Heart right ventricle (tissue), 16 donors: ENCODE measurements at regions not wholly inside any gene's neighbourhood (a gene's known extent, or its start where the extent isn't known, plus 50 kb on each side); places are given as distances from the start of the nearest gene placed in this dataset.

Experiments
- ATAC-seq, 8 donors: fragments of 200-7000 bp; cut with Tn5 transposase; one replicate each; pipeline ENCODE4 v1.9.1; 2020; ENCODE audit warnings: mild to moderate bottlenecking in 8 of 8, moderate library complexity in 8 of 8, moderate number of reproducible peaks in 1 of 8
- DNase-seq, 2 donors: peaks; one replicate each; pipeline ENCODE4 v3.0.0-alpha.2; 2020
- H3K27ac ChIP-seq, 10 donors: fragments of 200-600 bp; sonication (generic) in 2 of 10; one replicate each; pipeline versions ENCODE4 v1.5.0 to v1.8.0; 2020 to 2022; ENCODE audit warnings: mild to moderate bottlenecking in 3 of 10
- H3K27me3 ChIP-seq, 7 donors: fragments of 200-600 bp; one replicate each; pipeline ENCODE4 v1.8.0; 2021 to 2022; ENCODE audit warnings: mild to moderate bottlenecking in 2 of 7
- H3K36me3 ChIP-seq, 9 donors: fragments of 200-600 bp; sonication (generic) in 1 of 9; one replicate each; pipeline versions ENCODE4 v1.5.0 to v1.8.0; 2020 to 2022; ENCODE audit warnings: mild to moderate bottlenecking in 2 of 9
- H3K4me1 ChIP-seq, 9 donors: fragments of 200-600 bp; sonication (generic) in 1 of 9; one replicate each; pipeline versions ENCODE4 v1.5.0 to v1.8.0; 2020 to 2022; ENCODE audit warnings: mild to moderate bottlenecking in 4 of 9
- H3K4me3 ChIP-seq, 10 donors: fragments of 200-600 bp; sonication (generic) in 2 of 10; one replicate each; pipeline versions ENCODE4 v1.5.0 to v1.8.0; 2020 to 2022; ENCODE audit warnings: mild to moderate bottlenecking in 7 of 10, moderate library complexity in 2 of 10
- H3K9me3 ChIP-seq, 11 donors: fragments of 200-600 bp in 10 of 11; sonication (generic) in 2 of 11; one replicate each; pipeline versions ENCODE4 v1.5.0 to v1.8.0; 2013 to 2022; ENCODE audit warnings: mild to moderate bottlenecking in 2 of 11, control low read depth in 1 of 11, moderate library complexity in 1 of 11
- WGBS, 2 donors: extraction: QIAGEN DNeasy Blood & Tissue Kit; methylation state at CpG; one replicate each; pipeline ENCODE4 v1.1.7; 2013; ENCODE audit warnings: inconsistent platforms in 1 of 2; 5-methylcytosine and 5-hydroxymethylcytosine counted together
- intact Hi-C, 10 donors: fragments of 100-400 bp; cut with DNase I; formaldehyde crosslinking; loops; one replicate each; pipeline versions ENCODE4 v1.11.1 to v1.14.2; 2022
- TF ChIP-seq, protein P1 (sequence below), 9 donors: fragments of 200-600 bp; sonication (generic) in 2 of 9; IDR thresholded peaks; one replicate each; pipeline versions ENCODE4 v1.5.0 to v1.8.0; 2021 to 2022; ENCODE audit warnings: antibody characterized with exemption in 9 of 9, mild to moderate bottlenecking in 5 of 9, moderate library complexity in 1 of 9
- donor health status: Arrhythmogenic right ventricular cardiomyopathy.
- donor health status: ischemic (EF 13 %, LVEDD 7.1; RV severe dilation, severe dysfunction).
- donor health status: healthy with polysubstance abuse.
- donor health status: DM: no; HTN: yes; CAD: no.
- donor health status: DM: no; HTN: no; CAD: no.
- donor health status: ischemic (EF 25% LVEDD 6.9; RV normal size, moderate dysfunction).
- donor health status: ischemic (EF 25% LVEDD 5.7; RV mildly dilated, moderate dysfunction).
- donor health status: healthy.
- donor health status: DM: yes; HTN: yes; CAD: no.
- donor health status: Ischemic cardiomyopathy.
- donor health status: ischemic (EF 35%, LVEDD 5.7; RV mildly dilated, moderate dysfunction).
- donor health status: nonischemic (EF 11% LVEDD 7.7; RV severe dilation, severe dysfunction).
- donor health status: DM: yes; HTN: yes; CAD: no.
- donor health status: PGD.
- donor health status: ischemic (EF 29% LVEDD 5.4; RV normal size, mild dysfunction).
- donor health status: nonischemic (EF 23%, LVEDD 6.1; RV moderate dilation, normal function).

DNA sequence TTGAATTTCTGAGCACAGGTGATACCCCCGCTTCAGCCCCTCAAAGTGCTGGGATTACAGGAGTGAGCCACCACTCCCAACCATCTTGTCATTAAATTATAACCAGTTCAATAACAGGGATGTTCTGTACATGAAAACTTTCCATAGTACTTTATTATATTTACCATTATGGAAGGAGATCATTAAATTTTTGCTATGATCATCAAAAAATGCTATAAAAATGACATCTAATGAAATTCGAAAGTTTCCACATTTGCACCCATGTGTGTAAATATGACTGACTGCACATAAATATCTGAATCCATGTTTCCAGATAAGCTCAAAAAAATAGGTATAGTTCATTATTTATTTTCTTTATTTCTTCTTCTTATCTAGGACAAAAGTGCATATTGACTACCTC is 182.6 kb downstream of the FBXO8 start:
- Histone ChIP-seq H3K27me3 (no peaks in the 10 kb centered on the region), H3K27ac (no peak overlapping the region), H3K4me3 (no peak overlapping the region), H3K36me3 (no peaks in the 10 kb centered on the region), H3K9me3 (no peaks in the 10 kb centered on the region), H3K4me1 (no peaks in the 10 kb centered on the region)
- ATAC-seq (no peak), DNase-seq (no peak)
- intact Hi-C loops, result no loop called here
- 94 to 95% methylated on average over 2 of the region's 2 CpGs for WGBS, 2 donors
- TF ChIP-seq, protein P1, sequence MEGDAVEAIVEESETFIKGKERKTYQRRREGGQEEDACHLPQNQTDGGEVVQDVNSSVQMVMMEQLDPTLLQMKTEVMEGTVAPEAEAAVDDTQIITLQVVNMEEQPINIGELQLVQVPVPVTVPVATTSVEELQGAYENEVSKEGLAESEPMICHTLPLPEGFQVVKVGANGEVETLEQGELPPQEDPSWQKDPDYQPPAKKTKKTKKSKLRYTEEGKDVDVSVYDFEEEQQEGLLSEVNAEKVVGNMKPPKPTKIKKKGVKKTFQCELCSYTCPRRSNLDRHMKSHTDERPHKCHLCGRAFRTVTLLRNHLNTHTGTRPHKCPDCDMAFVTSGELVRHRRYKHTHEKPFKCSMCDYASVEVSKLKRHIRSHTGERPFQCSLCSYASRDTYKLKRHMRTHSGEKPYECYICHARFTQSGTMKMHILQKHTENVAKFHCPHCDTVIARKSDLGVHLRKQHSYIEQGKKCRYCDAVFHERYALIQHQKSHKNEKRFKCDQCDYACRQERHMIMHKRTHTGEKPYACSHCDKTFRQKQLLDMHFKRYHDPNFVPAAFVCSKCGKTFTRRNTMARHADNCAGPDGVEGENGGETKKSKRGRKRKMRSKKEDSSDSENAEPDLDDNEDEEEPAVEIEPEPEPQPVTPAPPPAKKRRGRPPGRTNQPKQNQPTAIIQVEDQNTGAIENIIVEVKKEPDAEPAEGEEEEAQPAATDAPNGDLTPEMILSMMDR (IDR thresholded peaks at IDR 0.05), result no peak

GRCh38 chr4:174099712-174100111 is 183.8 kb downstream of the FBXO8 start:
- TF ChIP-seq, protein P1 (IDR thresholded peaks at IDR 0.05), result no peak

GRCh38 chr4:174096999-174097398 is 186.5 kb downstream of the FBXO8 start:
- DNase-seq, result no peak
- H3K4me1 ChIP-seq, result no peaks in the 10 kb centered on the region
- H3K9me3 ChIP-seq, result peaks cover 0 to 8% (median 0%) of the 10 kb centered on the region in 11 donors
- H3K4me3 ChIP-seq, result no peak overlapping the region
- no peak overlapping the region for H3K27ac ChIP-seq
- H3K36me3 ChIP-seq, result no peaks in the 10 kb centered on the region
- TF ChIP-seq, protein P1 (IDR thresholded peaks at IDR 0.05), result no peak
- no peaks in the 10 kb centered on the region for H3K27me3 ChIP-seq
- ATAC-seq, result no peak
- 80 to 89% methylated on average over 1 of the region's 1 CpG for WGBS, 2 donors
- intact Hi-C loops, result no loop called here

More at GRCh38 chr4:174099712-174100111, 183.8 kb downstream of the FBXO8 start:
- ATAC-seq, result no peak
- intact Hi-C loops, result no loop called here
- no peak overlapping the region for H3K27ac ChIP-seq
- no peaks in the 10 kb centered on the region for H3K4me1 ChIP-seq
- DNase-seq, result no peak
- H3K9me3 ChIP-seq, result no peaks in the 10 kb centered on the region
- H3K4me3 ChIP-seq, result no peak overlapping the region
- H3K27me3 ChIP-seq, result no peaks in the 10 kb centered on the region
- H3K36me3 ChIP-seq, result no peaks in the 10 kb centered on the region

GRCh38 chr4:174096456-174096855 is 187.0 kb downstream of the FBXO8 start:
- TF ChIP-seq, protein P1 (IDR thresholded peaks at IDR 0.05), result no peak
- H3K4me3 ChIP-seq, result no peak overlapping the region
- 65 to 75% methylated on average over 2 of the region's 2 CpGs for WGBS, 2 donors
- intact Hi-C loops, result no loop called here
- DNase-seq (no peak), ATAC-seq (no peak)
- no peaks in the 10 kb centered on the region for H3K4me1 ChIP-seq
- H3K27ac ChIP-seq, result no peak overlapping the region
- H3K9me3 ChIP-seq, result peaks cover 0 to 8% (median 0%) of the 10 kb centered on the region in 11 donors
- H3K27me3 ChIP-seq, result no peaks in the 10 kb centered on the region
- H3K36me3 ChIP-seq, result no peaks in the 10 kb centered on the region
